Prostate gland (tissue), 2 donors: ENCODE measurements at regions not wholly inside any gene's neighbourhood (a gene's known extent, or its start where the extent isn't known, plus 50 kb on each side); places are given as distances from the start of the nearest gene placed in this dataset.

Source experiments
- DNase-seq: peaks from one replicate; pipeline ENCODE4 v3.0.0-alpha.2; 2019; ENCODE audit warnings: low spot score
- H3K27ac ChIP-seq, 2 donors: fragments of 200-600 bp; sonication (generic); 2 replicates each; pipeline ENCODE4 v1.5.1; 2017 to 2019
- H3K27me3 ChIP-seq: fragments of 200-600 bp; sonication (generic); replicated peaks from 2 replicates; pipeline ENCODE4 v1.5.1; 2019; ENCODE audit not compliant: insufficient read depth
- H3K36me3 ChIP-seq, 2 donors: fragments of 200-600 bp; sonication (generic); 1 replicate in 1 of 2; 2 replicates in 1 of 2; pipeline versions ENCODE4 v1.5.1 to v1.8.1; 2017 to 2019
- H3K4me1 ChIP-seq: fragments of 200-600 bp; sonication (generic); replicated peaks from 2 replicates; pipeline ENCODE4 v1.5.1; 2019
- H3K4me3 ChIP-seq, 2 donors: fragments of 200-600 bp; sonication (generic); 2 replicates each; pipeline ENCODE4 v1.5.1; 2017 to 2019
- H3K9me3 ChIP-seq: fragments of 200-600 bp; sonication (generic); 2 replicates; pipeline ENCODE4 v1.5.1; 2017
- POLR2A ChIP-seq: fragments of 450-650 bp; IDR thresholded peaks from one replicate; pipeline ENCODE4 v1.6.1; 2016; ENCODE audit warnings: antibody characterized with exemption, mild to moderate bottlenecking
- POLR2AphosphoS5 ChIP-seq: sonication (generic); formaldehyde crosslinking; IDR thresholded peaks from one replicate; pipeline ENCODE4 v1.6.1; 2017; ENCODE audit warnings: antibody characterized with exemption
- WGBS: methylation state at CpG from one replicate; pipeline ENCODE4 v1.1.5; 2018; 5-methylcytosine and 5-hydroxymethylcytosine counted together
- intact Hi-C: fragments of 100-400 bp; cut with DNase I; formaldehyde crosslinking; loops from one replicate; pipeline ENCODE4 v1.14.2; 2022
- TF ChIP-seq, protein P1 (sequence below), 4 experiments: fragments of 200-600 bp in 2 of 4; fragments of 450-650 bp in 2 of 4; sonication (generic) in 2 of 4; IDR thresholded peaks; 1 replicate in 3 of 4; 2 replicates in 1 of 4; pipeline ENCODE4 v1.5.1; 2016 to 2019; ENCODE audit warnings: antibody characterized with exemption in 4 of 4, mild to moderate bottlenecking in 2 of 4, moderate library complexity in 2 of 4

DNA sequence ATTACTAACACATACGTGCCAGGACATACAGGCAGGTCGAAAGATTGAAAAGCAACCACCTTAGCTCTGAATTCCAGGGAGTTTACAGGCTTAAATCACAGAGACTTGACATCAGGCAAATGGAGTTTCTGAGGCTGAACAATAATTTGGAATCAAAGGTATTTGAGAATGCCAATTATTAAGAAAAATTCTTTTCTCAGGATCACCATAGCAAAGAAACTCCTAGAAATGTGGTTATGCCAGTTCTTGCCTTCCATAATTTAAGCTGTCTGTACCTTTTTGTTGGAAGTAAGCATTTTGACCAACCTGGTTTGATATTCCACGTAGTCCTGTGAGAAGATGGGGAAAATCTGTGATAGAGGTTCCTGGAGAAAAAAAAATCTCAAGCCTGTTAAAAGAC is 312.4 kb upstream of the SMARCA2 start:
- TF ChIP-seq, protein P1, sequence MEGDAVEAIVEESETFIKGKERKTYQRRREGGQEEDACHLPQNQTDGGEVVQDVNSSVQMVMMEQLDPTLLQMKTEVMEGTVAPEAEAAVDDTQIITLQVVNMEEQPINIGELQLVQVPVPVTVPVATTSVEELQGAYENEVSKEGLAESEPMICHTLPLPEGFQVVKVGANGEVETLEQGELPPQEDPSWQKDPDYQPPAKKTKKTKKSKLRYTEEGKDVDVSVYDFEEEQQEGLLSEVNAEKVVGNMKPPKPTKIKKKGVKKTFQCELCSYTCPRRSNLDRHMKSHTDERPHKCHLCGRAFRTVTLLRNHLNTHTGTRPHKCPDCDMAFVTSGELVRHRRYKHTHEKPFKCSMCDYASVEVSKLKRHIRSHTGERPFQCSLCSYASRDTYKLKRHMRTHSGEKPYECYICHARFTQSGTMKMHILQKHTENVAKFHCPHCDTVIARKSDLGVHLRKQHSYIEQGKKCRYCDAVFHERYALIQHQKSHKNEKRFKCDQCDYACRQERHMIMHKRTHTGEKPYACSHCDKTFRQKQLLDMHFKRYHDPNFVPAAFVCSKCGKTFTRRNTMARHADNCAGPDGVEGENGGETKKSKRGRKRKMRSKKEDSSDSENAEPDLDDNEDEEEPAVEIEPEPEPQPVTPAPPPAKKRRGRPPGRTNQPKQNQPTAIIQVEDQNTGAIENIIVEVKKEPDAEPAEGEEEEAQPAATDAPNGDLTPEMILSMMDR (IDR thresholded peaks at IDR 0.05) = no peak
- TF ChIP-seq POLR2AphosphoS5 (no peak), POLR2A (no peak)
- intact Hi-C loops = no loop called here
- H3K27ac ChIP-seq = no peak overlapping the region
- no peaks in the 10 kb centered on the region for H3K9me3 ChIP-seq
- 69% methylated on average over 3 of the region's 3 CpGs for WGBS
- H3K4me1 ChIP-seq = no peaks in the 10 kb centered on the region
- no peaks in the 10 kb centered on the region for H3K27me3 ChIP-seq
- no peak for DNase-seq
- no peak overlapping the region for H3K4me3 ChIP-seq
- H3K36me3 ChIP-seq = no peaks in the 10 kb centered on the region

DNA sequence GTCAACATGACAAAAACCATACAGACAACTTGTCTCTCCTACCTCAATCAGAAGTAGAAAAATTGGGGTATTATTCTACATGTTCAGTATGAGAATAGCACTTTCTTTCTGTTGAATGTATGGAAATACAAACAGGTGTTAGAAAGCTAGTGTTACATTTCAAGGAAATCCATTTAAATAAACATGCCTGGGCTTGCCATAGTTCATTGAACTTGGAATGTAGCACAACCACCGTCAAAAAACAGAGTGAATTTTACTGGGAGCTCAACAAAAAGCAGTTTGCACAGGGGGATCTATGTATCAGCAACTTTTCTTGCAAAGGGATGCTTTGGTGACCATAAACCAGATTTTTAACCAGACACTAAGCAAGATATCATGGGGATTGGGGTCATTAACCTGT is 307.9 kb upstream of the SMARCA2 start:
- intact Hi-C loops = no loop called here
- no peaks in the 10 kb centered on the region for H3K9me3 ChIP-seq
- H3K27ac ChIP-seq = no peak overlapping the region
- 15% methylated on average over 1 of the region's 1 CpG for WGBS
- no peak for DNase-seq
- TF ChIP-seq, protein P1 (IDR thresholded peaks at IDR 0.05) = no peak
- TF ChIP-seq POLR2A (no peak), POLR2AphosphoS5 (no peak)
- no peaks in the 10 kb centered on the region for H3K4me1 ChIP-seq
- no peaks in the 10 kb centered on the region for H3K27me3 ChIP-seq
- no peaks in the 10 kb centered on the region for H3K36me3 ChIP-seq
- no peak overlapping the region for H3K4me3 ChIP-seq

DNA sequence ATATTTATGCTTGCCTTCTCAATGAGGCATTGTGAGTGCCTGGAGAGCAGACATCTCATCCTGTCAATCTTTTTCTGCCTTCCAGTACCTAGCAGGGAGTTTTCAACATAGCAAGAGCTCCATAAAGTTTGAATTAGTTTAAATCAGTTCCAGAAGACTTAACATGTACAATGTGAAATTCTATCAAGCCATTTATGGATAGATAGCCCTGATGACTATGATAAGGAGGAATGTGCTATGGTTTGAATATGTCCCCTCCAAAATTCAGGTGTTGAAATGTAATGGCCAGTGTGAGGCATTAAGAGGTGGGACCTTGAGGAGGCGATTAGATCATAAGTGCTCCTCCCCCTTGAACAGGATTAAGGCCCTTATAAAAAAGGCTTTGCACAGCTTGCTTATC is 306.9 kb upstream of the SMARCA2 start:
- intact Hi-C loops = no loop called here
- no peaks in the 10 kb centered on the region for H3K9me3 ChIP-seq
- no peaks in the 10 kb centered on the region for H3K36me3 ChIP-seq
- no peak overlapping the region for H3K27ac ChIP-seq
- DNase-seq = no peak
- H3K27me3 ChIP-seq = no peaks in the 10 kb centered on the region
- 90% methylated on average over 1 of the region's 1 CpG for WGBS
- H3K4me3 ChIP-seq = no peak overlapping the region
- H3K4me1 ChIP-seq = no peaks in the 10 kb centered on the region
- TF ChIP-seq POLR2A (no peak), POLR2AphosphoS5 (no peak)
- TF ChIP-seq, protein P1 (IDR thresholded peaks at IDR 0.05) = no peak

DNA sequence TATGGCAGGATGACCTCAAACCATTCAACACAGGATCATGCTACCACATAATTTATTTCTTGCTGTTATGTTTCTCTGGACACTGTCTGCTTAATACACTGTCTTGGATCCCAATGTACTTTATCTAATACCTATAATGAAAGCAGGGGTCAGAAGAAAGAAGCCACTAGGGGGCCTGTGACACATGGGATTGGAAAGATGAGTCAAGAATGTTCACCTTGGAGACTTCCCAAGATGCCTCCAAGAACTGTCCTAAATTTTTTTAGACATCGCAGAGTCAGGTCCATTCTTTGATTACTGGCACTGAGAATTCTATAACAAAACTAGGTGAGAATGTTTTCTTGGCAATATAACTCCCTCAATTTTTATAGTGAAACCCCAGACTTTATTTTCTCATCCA is 305.8 kb upstream of the SMARCA2 start:
- Histone ChIP-seq H3K36me3 (no peaks in the 10 kb centered on the region), H3K27me3 (no peaks in the 10 kb centered on the region), H3K4me3 (no peak overlapping the region), H3K27ac (no peak overlapping the region), H3K4me1 (no peaks in the 10 kb centered on the region), H3K9me3 (no peaks in the 10 kb centered on the region)
- intact Hi-C loops = no loop called here
- 73% methylated on average over 1 of the region's 1 CpG for WGBS
- DNase-seq = peak; percentile 11
- TF ChIP-seq, protein P1 (IDR thresholded peaks at IDR 0.05) = peak in 3 of 4 experiments; percentile 11 to 40 (median 35)
- TF ChIP-seq POLR2A = no peak

DNA sequence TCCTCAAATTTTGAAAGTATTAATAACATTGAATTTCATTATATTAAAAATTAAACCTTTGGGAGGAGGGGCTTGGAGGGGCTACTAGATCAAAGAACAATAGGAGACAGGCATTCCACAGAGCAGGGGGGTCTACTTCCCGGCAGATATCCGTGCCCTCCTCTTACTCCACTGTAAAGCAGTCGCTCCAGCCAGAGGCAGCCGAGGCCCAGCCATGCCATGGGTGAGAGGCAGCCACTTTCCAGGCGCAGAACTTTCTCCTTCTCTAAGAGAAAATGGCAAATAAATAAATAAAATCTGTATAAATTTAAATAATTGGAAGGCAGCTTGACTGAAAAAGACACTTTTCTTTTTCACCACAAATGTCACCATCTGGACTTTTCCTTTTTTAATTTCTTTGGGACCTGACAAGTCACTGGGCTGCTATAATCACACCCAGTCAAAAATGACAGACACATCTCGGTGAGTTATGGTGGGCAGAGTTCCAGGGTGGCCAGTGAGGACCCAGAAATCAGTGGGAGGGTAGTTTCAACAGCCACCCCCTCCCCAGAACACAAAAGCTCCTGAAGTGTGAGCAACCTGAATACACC is 302.2 kb upstream of the SMARCA2 start:
- 69% methylated on average over 6 of the region's 6 CpGs for WGBS
- DNase-seq = no peak
- TF ChIP-seq POLR2A (no peak), POLR2AphosphoS5 (no peak)
- TF ChIP-seq, protein P1 (IDR thresholded peaks at IDR 0.05) = no peak

More for the DNA sequence above, 302.2 kb upstream of the SMARCA2 start:
- Histone ChIP-seq H3K36me3 (no peaks in the 10 kb centered on the region), H3K4me1 (no peaks in the 10 kb centered on the region), H3K4me3 (no peak overlapping the region), H3K9me3 (no peaks in the 10 kb centered on the region), H3K27me3 (no peaks in the 10 kb centered on the region), H3K27ac (no peak overlapping the region)
- intact Hi-C loops = no loop called here
